ENCODE measurements at regions not wholly inside any gene's neighbourhood (a gene's known extent, or its start where the extent isn't known, plus 50 kb on each side); places are given as distances from the start of the nearest gene placed in this dataset.
"Not testable (repeated sequence)": the region's sequence is repeated elsewhere in the genome, so short reads cannot be mapped to it uniquely, and the experiment has no call there.

DNA sequence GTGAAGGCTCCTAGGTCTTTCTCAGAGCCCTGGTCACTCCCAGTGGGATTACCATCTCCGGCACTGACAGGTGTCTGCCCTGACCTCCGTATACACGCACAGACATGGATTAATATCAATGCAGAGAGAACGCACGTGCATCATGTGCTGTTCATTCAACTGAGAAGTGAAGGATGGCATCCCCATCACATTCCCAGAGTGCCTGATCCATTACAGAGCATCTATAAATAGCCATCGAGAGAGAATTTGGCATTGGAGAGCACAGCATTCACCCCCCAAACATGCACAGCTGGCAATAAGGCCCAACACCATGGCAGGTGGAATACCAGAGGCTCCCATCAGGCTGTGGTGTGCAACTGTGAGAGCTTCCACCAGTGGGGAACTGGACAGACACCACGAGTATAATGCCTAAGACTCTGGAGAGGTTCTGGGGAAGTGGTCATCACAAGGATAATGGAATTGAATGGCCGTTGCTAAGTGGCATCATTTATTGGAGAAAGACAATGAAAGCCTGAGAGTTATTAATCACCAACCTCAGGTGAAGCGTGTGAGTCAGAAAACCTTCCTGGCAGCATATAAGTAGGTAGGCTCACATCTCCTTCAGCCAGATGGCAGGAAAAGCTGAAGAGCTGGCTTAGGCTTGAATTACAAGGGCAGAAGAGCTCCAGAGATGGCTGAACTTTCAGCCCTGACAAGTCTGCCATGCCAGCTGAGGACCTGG is 244.5 kb upstream of the ID2 start:
- Mint-ChIP-seq H3K27ac (no peak overlapping the region), H3K36me3 (no peaks in the 10 kb centered on the region), H3K27me3 (peaks cover 0 to 1% (median 0%) of the 10 kb centered on the region in 5 donors), H3K4me1 (peaks cover 12 to 59% (median 28%) of the 10 kb centered on the region in 4 donors), H3K9me3 (no peaks in the 10 kb centered on the region), H3K4me3 (no peak overlapping the region)
- DNase-seq (no peak), ATAC-seq (no peak)
- POLR2A ChIA-PET = no interaction called here

DNA sequence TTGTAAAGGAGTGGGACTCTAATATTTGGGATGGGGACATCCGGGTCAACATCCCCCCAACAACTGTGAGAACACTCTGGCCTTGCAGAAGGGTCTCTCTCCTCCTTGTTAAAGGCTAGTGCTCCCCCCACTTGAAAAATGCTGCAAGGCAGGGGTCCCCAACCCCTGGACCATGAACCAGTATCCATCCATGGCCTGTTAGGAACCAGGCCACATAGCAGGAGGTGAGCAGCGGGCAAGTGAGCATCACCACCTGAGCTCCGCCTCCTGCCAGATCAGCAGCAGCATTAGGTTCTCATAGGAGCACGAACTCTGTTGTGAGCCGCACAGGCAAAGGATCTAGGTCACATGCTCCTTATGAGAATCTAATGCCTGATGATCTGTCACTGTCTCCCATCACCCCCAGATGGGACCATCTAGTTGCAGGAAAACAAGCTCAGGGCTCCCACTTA is 243.9 kb upstream of the ID2 start:
- H3K27ac Mint-ChIP-seq = no peak overlapping the region
- DNase-seq (no peak), ATAC-seq (no peak)
- no peak overlapping the region for H3K4me3 Mint-ChIP-seq
- H3K36me3 Mint-ChIP-seq = no peaks in the 10 kb centered on the region
- peaks cover 0 to 1% (median 0%) of the 10 kb centered on the region in 5 donors for H3K27me3 Mint-ChIP-seq
- H3K9me3 Mint-ChIP-seq = no peaks in the 10 kb centered on the region
- H3K4me1 Mint-ChIP-seq = peaks cover 9 to 59% (median 23%) of the 10 kb centered on the region in 4 donors
- POLR2A ChIA-PET = no interaction called here

DNA sequence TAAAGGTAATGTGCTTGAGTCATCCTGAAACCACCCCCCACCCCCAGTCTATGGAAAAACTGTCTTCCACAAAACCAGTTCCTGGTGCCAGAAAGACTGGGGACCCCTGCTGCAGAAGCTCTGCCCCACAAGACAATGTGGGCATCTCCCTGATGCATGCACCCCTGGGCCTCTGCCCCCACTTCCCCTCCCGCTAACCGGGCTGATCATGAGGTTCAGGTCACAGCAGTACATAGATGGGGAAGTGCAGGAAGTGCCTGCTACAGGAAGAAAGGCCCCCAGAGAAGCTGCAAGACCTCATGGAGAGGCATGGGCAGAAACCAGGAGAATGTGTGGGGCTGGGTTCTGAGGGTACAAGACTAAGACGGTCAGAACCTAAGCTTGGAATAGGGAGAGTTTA is 243.4 kb upstream of the ID2 start:
- Mint-ChIP-seq H3K9me3 (no peaks in the 10 kb centered on the region), H3K27ac (peak overlapping the region in 2 of 10 donors; percentile 5 to 74), H3K4me1 (peaks cover 9 to 58% (median 18%) of the 10 kb centered on the region in 4 donors), H3K27me3 (peaks cover 0 to 1% (median 0%) of the 10 kb centered on the region in 5 donors), H3K4me3 (no peak overlapping the region), H3K36me3 (no peaks in the 10 kb centered on the region)
- DNase-seq (peak in 2 of 10 donors; percentile 5 to 8), ATAC-seq (peak in 1 of 2 donors; percentile 53)
- POLR2A ChIA-PET = no interaction called here

DNA sequence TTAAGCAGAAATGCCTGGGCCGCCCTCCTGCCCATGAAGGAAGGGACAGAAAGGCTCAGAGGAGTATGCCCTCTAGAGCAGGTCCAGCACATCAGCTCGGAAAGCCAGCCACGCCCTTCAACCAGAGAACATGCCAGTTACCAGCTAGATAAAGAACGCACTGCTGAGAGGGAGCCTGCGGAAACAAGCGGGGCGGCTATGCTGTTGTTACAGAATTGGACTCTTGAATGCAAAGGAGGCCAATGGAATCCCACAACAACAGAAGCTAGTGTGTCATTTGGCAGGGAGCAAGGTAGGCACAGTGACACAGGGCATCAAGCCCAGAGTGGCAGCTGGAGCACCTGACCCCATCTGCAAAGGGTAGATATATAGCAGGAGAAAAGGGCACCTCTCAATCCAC is 242.9 kb upstream of the ID2 start:
- DNase-seq (no peak), ATAC-seq (no peak)
- Mint-ChIP-seq H3K9me3 (no peaks in the 10 kb centered on the region), H3K4me3 (no peak overlapping the region), H3K27ac (peak overlapping the region in 2 of 10 donors; percentile 27 to 42), H3K4me1 (peaks cover 9 to 54% (median 15%) of the 10 kb centered on the region in 4 donors), H3K36me3 (no peaks in the 10 kb centered on the region), H3K27me3 (peaks cover 0 to 1% (median 0%) of the 10 kb centered on the region in 5 donors)
- POLR2A ChIA-PET = interaction anchor here (0.5 to 0.9 kb wide), 2 partner anchors 39 to 1258 kb away, joined by 4 to 5 read pairs; no protein-coding TSS in a partner anchor

DNA sequence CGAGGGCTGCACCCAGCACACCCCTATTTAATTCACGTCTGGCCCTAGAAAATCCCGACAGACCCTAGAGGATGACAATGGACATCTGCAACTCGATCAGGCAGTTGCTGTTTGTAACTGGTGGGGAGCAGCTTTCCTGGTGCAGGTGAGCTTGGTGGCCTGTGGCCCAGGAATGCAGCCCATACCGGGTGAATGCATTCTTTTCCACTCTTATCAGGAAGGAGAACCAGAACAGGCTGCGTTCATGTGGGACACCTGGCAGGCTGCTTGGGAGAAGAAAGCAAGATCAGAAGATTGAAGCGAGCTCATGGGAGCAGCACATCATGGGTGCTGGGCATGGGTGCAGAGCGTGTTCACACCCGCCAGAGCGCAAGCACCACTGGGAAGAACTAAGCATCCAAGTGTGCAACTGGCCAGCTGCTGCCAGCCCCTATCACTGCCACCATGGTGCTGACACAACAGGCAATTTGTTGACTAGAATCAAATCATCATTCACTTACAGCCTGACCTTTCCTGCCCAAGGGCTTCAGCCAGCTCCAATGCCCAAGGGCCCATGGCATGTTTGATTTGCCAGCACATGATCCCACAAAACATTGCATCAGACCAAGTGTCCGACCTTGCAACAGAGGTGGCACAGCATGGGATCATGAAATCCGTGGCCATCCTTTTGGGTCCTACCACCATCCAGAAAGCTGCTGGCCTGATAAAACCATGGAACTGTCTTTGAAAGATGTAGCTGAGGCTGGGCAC is 241.7 kb upstream of the ID2 start:
- no peak overlapping the region for H3K4me3 Mint-ChIP-seq
- POLR2A ChIA-PET = no interaction called here
- no peak for ATAC-seq

DNA sequence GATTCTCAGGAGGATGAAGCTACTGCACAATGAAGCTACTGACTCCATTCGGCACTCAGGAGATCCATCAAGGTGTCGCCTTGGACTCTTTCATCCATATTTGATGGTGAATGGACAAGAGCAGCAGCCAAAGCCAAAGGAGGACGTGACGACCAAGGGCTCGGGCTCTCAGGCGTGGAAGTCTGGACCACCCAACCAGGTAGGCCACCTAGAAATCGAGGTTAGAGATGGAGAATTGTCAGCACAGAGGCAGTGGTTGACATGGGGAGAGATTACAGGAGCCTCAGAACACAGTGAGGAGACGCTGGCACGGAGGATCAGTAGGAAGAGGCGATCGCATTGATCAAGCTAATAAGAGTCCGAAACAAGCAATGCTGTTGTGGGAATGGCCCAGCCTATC is 240.5 kb upstream of the ID2 start:
- Mint-ChIP-seq H3K36me3 (no peaks in the 10 kb centered on the region), H3K27ac (no peak overlapping the region), H3K4me1 (peaks cover 7 to 39% (median 15%) of the 10 kb centered on the region in 4 donors), H3K4me3 (no peak overlapping the region), H3K27me3 (peaks cover 0 to 1% (median 0%) of the 10 kb centered on the region in 5 donors), H3K9me3 (no peaks in the 10 kb centered on the region)
- ATAC-seq (no peak), DNase-seq (no peak)
- POLR2A ChIA-PET = no interaction called here

More for the DNA sequence above, 241.7 kb upstream of the ID2 start:
- H3K27ac Mint-ChIP-seq = peak overlapping the region in 1 of 10 donors; percentile 17
- DNase-seq = no peak
- no peaks in the 10 kb centered on the region for H3K36me3 Mint-ChIP-seq
- H3K4me1 Mint-ChIP-seq = peaks cover 8 to 48% (median 15%) of the 10 kb centered on the region in 4 donors
- peaks cover 0 to 1% (median 0%) of the 10 kb centered on the region in 5 donors for H3K27me3 Mint-ChIP-seq
- no peaks in the 10 kb centered on the region for H3K9me3 Mint-ChIP-seq

DNA sequence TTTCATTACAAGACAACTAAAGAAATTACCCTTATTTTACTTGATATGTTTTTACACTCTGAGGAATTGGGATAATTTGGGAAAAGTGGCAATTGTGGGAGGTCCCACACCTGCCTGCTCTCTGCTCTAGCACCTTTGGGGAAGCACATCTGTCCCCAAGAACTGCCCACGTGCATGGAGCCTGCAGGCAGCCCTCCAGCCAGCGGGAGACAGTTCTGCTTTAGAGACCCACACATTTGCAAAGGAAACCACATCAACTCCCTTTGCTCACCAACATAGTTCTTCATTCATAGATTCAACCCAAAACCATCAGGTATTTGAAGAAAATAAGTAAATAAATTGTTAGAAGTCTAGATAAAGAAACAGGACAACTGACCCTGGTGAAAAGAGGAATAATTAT is 239.9 kb upstream of the ID2 start:
- Mint-ChIP-seq H3K27me3 (peaks cover 0 to 1% (median 0%) of the 10 kb centered on the region in 5 donors), H3K9me3 (no peaks in the 10 kb centered on the region), H3K36me3 (no peaks in the 10 kb centered on the region), H3K4me1 (peaks cover 7 to 36% (median 15%) of the 10 kb centered on the region in 4 donors), H3K27ac (no peak overlapping the region), H3K4me3 (no peak overlapping the region)
- ATAC-seq (no peak), DNase-seq (no peak)
- POLR2A ChIA-PET = interaction anchor here (0.8 kb wide), 1 partner anchor 735 kb away, joined by 4 read pairs; no protein-coding TSS in a partner anchor

DNA sequence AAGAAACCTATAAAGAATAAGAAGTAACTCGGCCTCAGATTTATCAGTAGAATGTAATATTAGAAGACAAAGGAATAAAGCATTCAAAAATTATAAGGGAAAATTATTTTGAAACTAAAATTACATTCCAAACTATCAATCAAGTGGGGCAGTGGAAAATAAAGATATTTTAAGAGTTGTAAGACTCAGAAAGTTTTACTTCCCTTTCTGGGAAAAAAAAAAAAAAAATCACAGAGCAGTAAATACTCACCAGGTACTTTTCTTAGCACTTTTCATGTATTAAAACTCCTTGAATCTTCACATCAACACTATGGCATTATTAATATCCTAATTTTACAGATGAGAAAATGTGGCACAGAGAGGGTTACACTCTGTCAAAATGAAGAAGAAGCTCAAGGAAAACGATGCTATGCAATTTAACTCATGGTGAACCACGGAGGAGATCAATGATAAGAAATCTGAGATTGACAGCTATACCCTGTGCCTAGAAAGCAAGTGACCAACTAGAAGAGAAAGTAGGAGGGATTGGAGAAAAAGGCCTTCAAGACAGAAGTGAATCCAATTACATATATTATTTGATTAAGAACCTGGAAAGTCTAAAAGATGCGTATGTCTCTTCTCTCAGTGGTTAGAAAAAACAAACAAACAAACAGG is 238.9 kb upstream of the ID2 start:
- DNase-seq (no peak), ATAC-seq (no peak)
- Mint-ChIP-seq H3K4me1 (peaks cover 3 to 36% (median 15%) of the 10 kb centered on the region in 4 donors), H3K4me3 (no peak overlapping the region), H3K9me3 (no peaks in the 10 kb centered on the region), H3K27ac (no peak overlapping the region), H3K27me3 (peaks cover 0 to 1% (median 0%) of the 10 kb centered on the region in 5 donors), H3K36me3 (no peaks in the 10 kb centered on the region)
- POLR2A ChIA-PET = interaction anchor here (0.8 kb wide), 1 partner anchor 736 kb away, joined by 4 read pairs; no protein-coding TSS in a partner anchor

DNA sequence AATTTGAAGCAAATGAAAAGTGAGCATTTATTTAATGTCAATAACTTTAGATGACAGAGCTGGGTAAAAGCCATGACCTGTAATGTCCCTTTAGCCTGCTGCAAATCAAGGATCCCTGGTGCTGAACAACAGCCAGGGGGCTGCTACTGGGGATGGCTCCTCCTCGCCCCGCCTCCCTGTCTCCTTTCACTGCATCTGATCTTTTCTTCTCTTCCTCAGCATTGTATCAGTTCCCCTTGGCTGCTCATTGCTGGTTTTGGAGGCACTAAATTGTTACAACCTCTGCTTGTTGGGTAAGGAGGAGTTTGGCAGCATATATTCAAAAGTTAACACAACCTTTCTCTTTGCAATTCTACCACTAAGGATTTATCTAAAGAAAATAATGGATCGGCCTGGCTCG is 236.3 kb upstream of the ID2 start:
- H3K36me3 Mint-ChIP-seq = no peaks in the 10 kb centered on the region
- H3K27ac Mint-ChIP-seq = no peak overlapping the region
- H3K9me3 Mint-ChIP-seq = no peaks in the 10 kb centered on the region
- DNase-seq (no peak), ATAC-seq (no peak)
- peaks cover 0 to 21% (median 6%) of the 10 kb centered on the region in 4 donors for H3K4me1 Mint-ChIP-seq
- no peak overlapping the region for H3K4me3 Mint-ChIP-seq
- peaks cover 0 to 2% (median 0%) of the 10 kb centered on the region in 5 donors for H3K27me3 Mint-ChIP-seq
- POLR2A ChIA-PET = interaction anchor here (0.7 kb wide), 1 partner anchor 96 kb away, joined by 3 read pairs; no protein-coding TSS in a partner anchor

DNA sequence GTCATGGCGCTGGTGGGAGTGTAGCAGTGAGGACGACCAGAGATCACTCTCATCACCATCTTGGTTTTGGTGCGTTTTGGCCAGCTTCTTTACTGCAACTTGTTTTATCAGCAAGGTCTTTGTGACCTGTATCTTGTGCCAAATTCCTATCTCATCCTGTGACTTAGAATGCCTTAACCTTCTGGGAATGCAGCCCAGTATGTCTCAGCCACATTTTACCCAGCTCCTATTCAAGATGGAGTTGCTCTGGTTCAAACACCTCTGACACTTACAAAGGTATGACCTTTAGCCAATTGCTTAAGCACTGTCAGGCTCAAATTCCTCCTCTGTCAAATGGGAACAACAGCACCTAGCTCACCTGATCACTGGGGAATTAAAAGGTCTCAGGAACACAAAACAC is 235.1 kb upstream of the ID2 start:
- H3K4me1 Mint-ChIP-seq = peaks cover 0 to 16% (median 5%) of the 10 kb centered on the region in 4 donors
- POLR2A ChIA-PET, H3K27ac Mint-ChIP-seq, H3K9me3 Mint-ChIP-seq, ATAC-seq, H3K27me3 Mint-ChIP-seq, DNase-seq, H3K36me3 Mint-ChIP-seq, H3K4me3 Mint-ChIP-seq: not testable (repeated sequence)

DNA sequence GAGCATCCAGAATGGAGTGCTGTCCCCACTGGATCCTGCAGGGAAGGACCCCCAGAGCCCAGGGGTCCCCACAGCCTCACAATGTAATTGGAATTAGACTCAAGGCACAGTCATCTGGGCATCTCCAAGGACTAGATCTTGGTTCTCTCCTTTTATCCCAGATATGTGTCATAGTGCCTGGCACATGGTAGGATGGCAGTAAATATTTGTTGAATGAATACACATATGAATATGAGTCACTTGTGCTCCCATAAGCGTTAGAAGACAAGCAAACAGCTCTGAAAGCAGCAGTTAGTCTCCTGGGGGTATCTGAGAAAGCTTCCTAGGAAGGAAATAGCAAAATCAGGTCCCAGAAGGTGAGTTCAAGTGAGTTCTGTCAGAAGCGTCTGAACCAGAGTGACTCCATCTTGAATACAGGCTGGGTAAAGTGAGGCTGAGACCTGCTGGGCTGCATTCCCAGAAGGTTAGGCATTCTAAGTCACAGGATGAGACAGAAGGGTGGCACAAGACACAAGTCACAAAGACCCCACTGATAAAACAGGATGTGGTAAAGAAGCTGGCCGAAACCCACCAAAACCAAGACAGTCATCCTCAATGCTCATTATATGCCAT is 234.1 kb upstream of the ID2 start:
- POLR2A ChIA-PET = no interaction called here
- no peak overlapping the region for H3K4me3 Mint-ChIP-seq
- H3K36me3 Mint-ChIP-seq = no peaks in the 10 kb centered on the region
- no peaks in the 10 kb centered on the region for H3K9me3 Mint-ChIP-seq
- peaks cover 0 to 6% (median 0%) of the 10 kb centered on the region in 4 donors for H3K4me1 Mint-ChIP-seq
- H3K27ac Mint-ChIP-seq = no peak overlapping the region
- peaks cover 0 to 2% (median 0%) of the 10 kb centered on the region in 5 donors for H3K27me3 Mint-ChIP-seq
- DNase-seq (no peak), ATAC-seq (no peak)

DNA sequence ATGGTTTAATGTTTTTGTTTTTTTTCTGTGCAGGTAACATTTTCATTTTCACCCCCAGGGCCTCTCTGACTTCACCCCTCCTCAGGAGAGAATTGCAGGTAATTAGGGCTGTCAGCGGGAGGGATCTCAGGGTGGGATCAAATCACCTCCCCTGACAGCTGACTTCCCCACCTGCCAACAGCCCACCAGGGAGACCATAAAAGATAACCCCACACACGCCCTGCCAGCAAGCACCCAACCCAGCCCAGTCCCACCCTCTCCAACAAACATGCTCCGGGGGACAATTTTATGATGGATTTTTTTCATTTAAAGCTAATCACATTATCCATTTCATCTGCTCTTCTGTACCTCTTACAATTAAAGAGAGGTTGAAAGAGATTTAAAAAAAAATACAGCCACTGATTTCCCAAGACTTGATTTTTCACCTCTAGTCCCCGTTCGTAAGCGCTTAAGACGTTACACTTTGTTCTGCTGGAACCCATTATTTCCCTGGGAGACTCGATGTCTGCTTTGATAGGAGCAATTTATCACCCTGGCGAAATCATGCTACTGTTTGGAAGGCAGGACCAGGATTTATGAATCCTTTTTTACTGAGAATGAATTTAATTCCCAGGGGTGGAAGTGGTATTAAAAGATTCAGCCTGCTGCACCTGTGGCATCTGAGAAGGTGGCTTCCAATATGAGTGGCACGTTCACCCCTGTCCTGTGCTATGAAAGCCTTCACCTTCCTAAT is 232.9 kb upstream of the ID2 start:
- POLR2A ChIA-PET = no interaction called here
- Mint-ChIP-seq H3K4me3 (no peak overlapping the region), H3K27ac (no peak overlapping the region), H3K27me3 (peaks cover 0 to 2% (median 0%) of the 10 kb centered on the region in 5 donors), H3K36me3 (no peaks in the 10 kb centered on the region), H3K9me3 (no peaks in the 10 kb centered on the region), H3K4me1 (peaks cover 0 to 2% (median 0%) of the 10 kb centered on the region in 4 donors)
- DNase-seq (no peak), ATAC-seq (no peak)
